Coronary artery (tissue), 2 donors: ENCODE measurements at regions not wholly inside any gene's neighbourhood (a gene's known extent, or its start where the extent isn't known, plus 50 kb on each side); places are given as distances from the start of the nearest gene placed in this dataset.

Experiments used
- DNase-seq: peaks from one replicate; pipeline ENCODE4 v3.0.0-alpha.2; 2017; ENCODE audit warnings: low spot score
- H3K27ac ChIP-seq, 2 donors: fragments of 200-600 bp; sonication (generic); one replicate each; pipeline ENCODE4 v1.5.1; 2016 to 2019
- H3K4me3 ChIP-seq: fragments of 200-600 bp; sonication (generic); 2 replicates; pipeline ENCODE4 v1.5.1; 2016; ENCODE audit warnings: mild to moderate bottlenecking, moderate library complexity
- CTCF ChIP-seq: fragments of 200-600 bp; sonication (generic); IDR thresholded peaks from one replicate; pipeline ENCODE4 v1.5.1; 2019; ENCODE audit warnings: antibody characterized with exemption

GRCh38 chr1:81233591-81233990 is 567.1 kb upstream of the ADGRL2 start:
- Histone ChIP-seq H3K4me3 (no peak overlapping the region), H3K27ac (no peak overlapping the region)
- DNase-seq: no peak
- TF ChIP-seq CTCF: no peak

GRCh38 chr1:81232420-81232819 is 568.3 kb upstream of the ADGRL2 start:
- Histone ChIP-seq H3K27ac (no peak overlapping the region), H3K4me3 (no peak overlapping the region)
- no peak for TF ChIP-seq CTCF
- DNase-seq: no peak

GRCh38 chr1:81231729-81232038 is 569.0 kb upstream of the ADGRL2 start:
- no peak overlapping the region for H3K4me3 ChIP-seq

GRCh38 chr1:81230983-81231728 is 569.6 kb upstream of the ADGRL2 start:
- no peak for TF ChIP-seq CTCF
- H3K27ac ChIP-seq: no peak overlapping the region
- no peak overlapping the region for H3K4me3 ChIP-seq
- no peak for DNase-seq

More at GRCh38 chr1:81231729-81232038, 569.0 kb upstream of the ADGRL2 start:
- no peak for TF ChIP-seq CTCF
- DNase-seq: no peak
- no peak overlapping the region for H3K27ac ChIP-seq

- TF ChIP-seq CTCF: no peak
- no peak overlapping the region for H3K4me3 ChIP-seq
- DNase-seq: no peak
- H3K27ac ChIP-seq: no peak overlapping the region
Observed at GRCh38 chr1:81228926-81229325, 571.8 kb upstream of the ADGRL2 start.

GRCh38 chr1:81226603-81226928 is 574.2 kb upstream of the ADGRL2 start:
- Histone ChIP-seq H3K4me3 (no peak overlapping the region), H3K27ac (no peak overlapping the region)
- DNase-seq: no peak
- TF ChIP-seq CTCF: no peak

- Histone ChIP-seq H3K4me3 (no peak overlapping the region), H3K27ac (no peak overlapping the region)
- no peak for TF ChIP-seq CTCF
- no peak for DNase-seq
Observed at GRCh38 chr1:81225789-81226602, 574.7 kb upstream of the ADGRL2 start.
